ENCODE measurements at regions not wholly inside any gene's neighbourhood (a gene's known extent, or its start where the extent isn't known, plus 50 kb on each side); places are given as distances from the start of the nearest gene placed in this dataset.
"Not testable (repeated sequence)": the region's sequence is repeated elsewhere in the genome, so short reads cannot be mapped to it uniquely, and the experiment has no call there.

DNA sequence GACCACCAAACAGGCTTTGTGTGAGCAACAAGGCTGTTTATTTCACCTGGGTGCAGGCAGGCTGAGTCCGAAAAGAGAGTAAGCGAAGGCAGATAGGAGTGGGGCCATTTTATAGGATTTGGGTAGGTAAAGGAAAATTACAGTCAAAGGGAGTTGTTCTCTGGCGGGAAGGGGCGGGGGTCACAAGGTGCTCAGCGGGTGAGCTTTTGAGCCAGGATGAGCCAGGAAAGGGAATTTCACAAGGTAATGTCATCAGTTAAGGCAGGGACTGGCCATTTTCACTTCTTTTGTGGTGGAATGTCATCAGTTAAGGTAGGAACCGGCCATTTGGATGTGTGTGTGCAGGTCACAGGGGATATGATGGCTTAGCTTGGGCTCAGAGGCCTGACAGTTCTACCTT, 378.0 kb upstream of the LRRTM4 start:
- not testable (repeated sequence) for TF ChIP-seq CTCF (IDR thresholded peaks at IDR 0.05); ZFX (IDR thresholded peaks at IDR 0.05; ENCODE audit: borderline replicate concordance)
